Lower leg skin (tissue), 4 donors: ENCODE measurements at regions not wholly inside any gene's neighbourhood (a gene's known extent, or its start where the extent isn't known, plus 50 kb on each side); places are given as distances from the start of the nearest gene placed in this dataset.

Experiments used
- DNase-seq, 2 donors: peaks; one replicate each; pipeline ENCODE4 v3.0.0-alpha.2; 2019; ENCODE audit warnings: low spot score in 2 of 2
- H3K4me3 ChIP-seq: fragments of 200-600 bp; sonication (generic); 2 replicates; pipeline ENCODE4 v1.5.1; 2017; ENCODE audit warnings: mild to moderate bottlenecking, low read depth; ENCODE audit not compliant: poor library complexity, severe bottlenecking
- POLR2A ChIP-seq, 2 donors: fragments of 450-650 bp; IDR thresholded peaks; one replicate each; pipeline ENCODE4 v1.6.1; 2016 to 2017; ENCODE audit warnings: antibody characterized with exemption in 2 of 2, mild to moderate bottlenecking in 1 of 2, moderate library complexity in 1 of 2
- WGBS, 2 donors: methylation state at CpG; one replicate each; pipeline ENCODE4 v1.1.5; 2018; 5-methylcytosine and 5-hydroxymethylcytosine counted together
- intact Hi-C: fragments of 100-400 bp; cut with DNase I; formaldehyde crosslinking; loops from one replicate; pipeline ENCODE4 v1.15.0; 2023; ENCODE audit warnings: low total_unique reads
- TF ChIP-seq, protein P1 (sequence below), 3 donors: fragments of 450-650 bp; IDR thresholded peaks; one replicate each; pipeline ENCODE4 v1.5.1; 2016; ENCODE audit warnings: antibody characterized with exemption in 3 of 3, mild to moderate bottlenecking in 3 of 3, moderate library complexity in 2 of 3

DNA sequence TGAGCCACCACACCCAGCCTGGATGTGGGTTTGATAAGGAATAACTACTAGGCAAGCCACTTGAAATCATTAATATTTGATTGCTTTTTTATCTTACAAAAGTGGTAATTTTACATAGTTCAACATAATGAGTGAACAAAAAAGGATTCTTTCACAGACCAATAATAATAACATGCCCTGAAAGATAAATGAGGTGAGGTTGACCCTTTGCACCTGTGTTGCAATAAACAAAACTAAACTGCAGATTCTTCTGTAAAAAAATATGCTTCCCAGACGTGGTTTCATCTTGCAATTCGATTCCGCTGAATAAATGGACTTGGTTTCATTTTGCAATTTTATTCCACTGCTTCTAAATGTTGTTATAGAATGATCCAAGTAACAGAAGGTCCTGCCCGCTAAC is 1514.9 kb upstream of the TMEM132C start:
- TF ChIP-seq, protein P1, sequence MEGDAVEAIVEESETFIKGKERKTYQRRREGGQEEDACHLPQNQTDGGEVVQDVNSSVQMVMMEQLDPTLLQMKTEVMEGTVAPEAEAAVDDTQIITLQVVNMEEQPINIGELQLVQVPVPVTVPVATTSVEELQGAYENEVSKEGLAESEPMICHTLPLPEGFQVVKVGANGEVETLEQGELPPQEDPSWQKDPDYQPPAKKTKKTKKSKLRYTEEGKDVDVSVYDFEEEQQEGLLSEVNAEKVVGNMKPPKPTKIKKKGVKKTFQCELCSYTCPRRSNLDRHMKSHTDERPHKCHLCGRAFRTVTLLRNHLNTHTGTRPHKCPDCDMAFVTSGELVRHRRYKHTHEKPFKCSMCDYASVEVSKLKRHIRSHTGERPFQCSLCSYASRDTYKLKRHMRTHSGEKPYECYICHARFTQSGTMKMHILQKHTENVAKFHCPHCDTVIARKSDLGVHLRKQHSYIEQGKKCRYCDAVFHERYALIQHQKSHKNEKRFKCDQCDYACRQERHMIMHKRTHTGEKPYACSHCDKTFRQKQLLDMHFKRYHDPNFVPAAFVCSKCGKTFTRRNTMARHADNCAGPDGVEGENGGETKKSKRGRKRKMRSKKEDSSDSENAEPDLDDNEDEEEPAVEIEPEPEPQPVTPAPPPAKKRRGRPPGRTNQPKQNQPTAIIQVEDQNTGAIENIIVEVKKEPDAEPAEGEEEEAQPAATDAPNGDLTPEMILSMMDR (IDR thresholded peaks at IDR 0.05): no peak
- TF ChIP-seq POLR2A (IDR thresholded peaks at IDR 0.05): no peak
- H3K4me3 ChIP-seq: no peak overlapping the region
- DNase-seq: no peak
- WGBS, 2 donors: 68 to 69% methylated on average over 4 of the region's 4 CpGs
- intact Hi-C loops: no loop called here

DNA sequence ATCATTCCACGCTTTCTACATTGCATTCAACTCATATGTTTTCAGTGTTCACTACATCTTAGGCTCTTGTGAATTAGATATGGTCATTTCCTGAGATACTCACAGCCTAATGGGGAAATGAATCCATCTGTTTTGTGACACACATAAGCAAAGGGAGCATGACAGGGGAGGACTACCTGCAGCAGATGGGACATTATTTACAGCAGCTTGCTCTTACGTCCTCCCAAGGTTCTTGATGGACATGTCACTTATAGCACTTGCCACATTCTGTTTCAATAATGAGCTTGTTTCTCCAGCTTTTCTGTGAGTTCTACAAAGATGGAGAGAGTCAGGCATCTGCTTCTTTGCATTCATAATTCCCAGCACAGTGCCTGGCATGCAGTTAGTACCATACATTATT is 1509.6 kb upstream of the TMEM132C start:
- TF ChIP-seq POLR2A (IDR thresholded peaks at IDR 0.05): no peak
- TF ChIP-seq, protein P1 (IDR thresholded peaks at IDR 0.05): no peak
- H3K4me3 ChIP-seq: no peak overlapping the region
- no peak for DNase-seq
- WGBS, 2 donors: 60 to 64% methylated on average over 2 of the region's 2 CpGs
- intact Hi-C loops: no loop called here

DNA sequence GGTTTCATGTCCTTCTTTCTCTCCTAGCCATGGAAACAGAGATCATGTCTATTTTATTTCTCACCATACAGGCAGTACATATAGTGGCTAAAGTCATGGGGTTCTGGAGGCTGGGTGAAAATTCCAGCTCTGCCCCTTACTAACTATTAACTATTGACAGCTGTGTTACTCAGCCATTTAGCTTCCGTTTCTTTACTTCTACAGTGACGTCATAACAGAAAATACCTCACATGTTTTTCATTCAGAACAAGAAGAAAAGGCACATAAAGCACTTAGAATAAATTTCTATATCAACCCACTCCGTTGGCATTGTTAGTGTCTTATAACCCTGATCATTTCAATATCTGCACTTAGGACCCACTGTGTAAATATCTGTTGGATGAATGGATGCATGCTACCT is 1506.9 kb upstream of the TMEM132C start:
- WGBS, 2 donors: 38 to 58% methylated on average over 3 of the region's 3 CpGs
- intact Hi-C loops: no loop called here

DNA sequence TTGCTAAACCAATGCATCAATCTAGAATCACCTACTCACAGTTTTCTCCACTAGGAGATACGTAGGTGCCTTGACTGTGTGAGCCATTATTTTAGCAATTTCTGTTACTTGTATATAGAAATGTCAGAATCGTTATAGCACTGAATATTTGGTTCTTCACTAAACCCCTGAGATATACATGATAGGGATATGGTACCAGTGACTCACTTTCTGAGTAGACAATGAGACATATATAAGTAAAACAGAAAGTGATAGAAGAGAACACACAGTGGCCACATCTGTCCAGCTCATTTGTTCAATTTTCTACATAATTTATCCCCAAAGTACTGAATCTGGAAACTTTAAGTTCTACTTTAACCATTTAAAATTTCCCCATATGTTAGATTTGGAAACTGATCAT is 1505.5 kb upstream of the TMEM132C start:
- DNase-seq: no peak
- intact Hi-C loops: no loop called here
- H3K4me3 ChIP-seq: no peak overlapping the region
- 79 to 84% methylated on average over 2 of the region's 2 CpGs for WGBS, 2 donors
- TF ChIP-seq, protein P1 (IDR thresholded peaks at IDR 0.05): no peak
- TF ChIP-seq POLR2A (IDR thresholded peaks at IDR 0.05): no peak

More for the DNA sequence above, 1506.9 kb upstream of the TMEM132C start:
- TF ChIP-seq, protein P1 (IDR thresholded peaks at IDR 0.05): no peak
- no peak for TF ChIP-seq POLR2A (IDR thresholded peaks at IDR 0.05)
- DNase-seq: no peak
- no peak overlapping the region for H3K4me3 ChIP-seq

DNA sequence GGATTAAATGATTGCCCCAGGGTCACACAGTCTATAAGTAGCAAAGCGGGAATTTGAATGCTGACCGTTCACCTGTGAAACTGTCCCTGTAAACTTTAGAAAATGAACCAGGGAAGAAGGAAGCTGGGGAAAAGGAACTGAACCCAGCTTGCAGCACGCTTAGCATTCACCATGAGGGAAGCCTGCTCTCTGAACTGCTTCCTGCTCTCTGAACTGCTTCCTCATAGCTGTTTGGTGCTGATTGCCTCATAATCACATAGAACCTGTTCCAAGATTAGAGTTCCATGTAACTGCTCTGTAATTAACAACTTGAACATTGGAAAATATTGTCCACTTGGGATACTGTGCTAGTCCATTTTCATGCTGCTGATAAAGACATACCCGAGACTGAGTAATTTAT is 1504.8 kb upstream of the TMEM132C start:
- H3K4me3 ChIP-seq: no peak overlapping the region
- no peak for DNase-seq
- intact Hi-C loops: no loop called here
- 79 to 86% methylated on average over 4 of the region's 4 CpGs for WGBS, 2 donors
- TF ChIP-seq, protein P1 (IDR thresholded peaks at IDR 0.05): no peak
- no peak for TF ChIP-seq POLR2A (IDR thresholded peaks at IDR 0.05)

DNA sequence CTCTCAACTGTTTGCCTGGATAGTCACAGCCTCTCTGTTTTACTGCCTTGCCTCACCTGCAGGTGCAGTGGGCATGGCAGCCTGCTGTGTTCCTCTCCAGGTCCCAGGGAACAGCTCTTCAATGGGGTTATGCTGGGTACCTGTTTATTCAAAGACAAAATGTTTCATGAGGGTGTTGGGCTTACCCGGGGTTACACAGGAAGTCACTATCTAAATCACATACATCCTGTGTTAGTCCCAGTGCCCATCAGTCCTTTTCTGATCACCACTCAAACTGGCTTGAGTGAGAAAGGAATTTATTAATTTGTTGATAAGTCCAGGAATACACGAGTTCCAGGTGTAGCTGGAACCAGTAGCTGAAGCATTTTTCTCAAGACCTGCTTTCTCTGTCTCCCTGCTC is 1503.6 kb upstream of the TMEM132C start:
- no peak overlapping the region for H3K4me3 ChIP-seq
- WGBS, 2 donors: 80 to 82% methylated on average over 2 of the region's 2 CpGs
- DNase-seq: no peak
- TF ChIP-seq, protein P1 (IDR thresholded peaks at IDR 0.05): no peak
- no peak for TF ChIP-seq POLR2A (IDR thresholded peaks at IDR 0.05)
- intact Hi-C loops: no loop called here
